ENCODE measurements at regions not wholly inside any gene's neighbourhood (a gene's known extent, or its start where the extent isn't known, plus 50 kb on each side); places are given as distances from the start of the nearest gene placed in this dataset.
A peak's percentile ranks its signal among the peaks of the same experiment; 100 is the strongest.

DNA sequence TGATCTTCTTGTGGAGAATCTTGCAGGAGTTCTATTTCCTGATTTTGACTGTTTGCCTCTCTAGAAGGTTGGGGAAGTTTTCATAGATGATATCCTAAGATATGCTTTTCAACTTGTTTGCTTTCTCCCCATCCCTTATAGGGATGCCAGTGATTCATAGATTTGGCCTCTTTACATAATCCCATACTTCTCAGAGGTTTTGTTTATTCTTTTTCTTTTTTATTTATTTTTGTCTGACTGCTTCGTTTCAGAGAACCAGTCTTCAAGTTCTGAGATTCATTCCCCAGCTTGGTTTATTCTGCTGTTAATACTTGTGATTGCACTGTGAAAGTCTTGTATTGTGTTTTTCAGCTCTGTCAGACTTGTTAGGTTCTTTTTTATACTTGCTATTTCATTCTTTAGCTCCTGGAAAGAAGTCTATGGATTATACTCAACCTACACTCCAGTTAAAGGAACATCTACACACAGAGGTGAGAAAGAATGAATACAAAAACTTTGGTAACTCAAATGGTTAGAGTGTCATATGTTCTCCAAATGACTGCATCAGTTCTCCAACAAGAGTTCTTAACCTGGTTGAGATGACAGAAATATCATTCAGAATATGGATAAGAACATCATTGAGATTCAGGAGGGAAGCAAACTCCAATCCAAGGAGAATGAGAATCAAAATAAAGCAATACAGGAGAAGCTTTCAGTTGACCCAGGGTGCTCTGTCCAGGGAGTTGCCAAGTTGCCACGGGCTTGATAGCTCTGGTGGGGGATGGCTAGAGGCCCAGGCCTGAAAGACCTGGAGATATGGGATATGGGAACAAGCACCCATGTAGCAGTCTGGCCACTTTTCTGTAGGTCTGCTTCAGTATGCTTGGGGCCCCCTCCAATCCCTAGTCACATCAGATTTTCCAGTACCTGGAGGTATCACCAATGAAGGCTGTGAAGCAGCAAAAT lies 150.3 kb downstream of the AHR start:
- TF ChIP-seq CTCF (IDR thresholded peaks at IDR 0.05; ENCODE audit: extremely low read depth, low read depth, low read length) = no peak
- H3K79me2 ChIP-seq (ENCODE audit: insufficient read depth, low read length) = no peaks in the 10 kb centered on the region
- H3K36me3 ChIP-seq (ENCODE audit: insufficient read depth, low read length) = no peaks in the 10 kb centered on the region
- H3K4me2 ChIP-seq (ENCODE audit: insufficient read depth, low read length) = no peak overlapping the region
- H4K20me1 ChIP-seq (ENCODE audit: insufficient read depth, low read length) = no peaks in the 10 kb centered on the region
- no peaks in the 10 kb centered on the region for H3K27me3 ChIP-seq (ENCODE audit: insufficient read depth, low read length)
- H3K4me1 ChIP-seq (ENCODE audit: insufficient read depth, low read length) = peaks cover 6% of the 10 kb centered on the region
- no peak overlapping the region for H3K27ac ChIP-seq (ENCODE audit: low read depth, low read length)
- H3K9me3 ChIP-seq (ENCODE audit: low read depth, low read length) = no peaks in the 10 kb centered on the region
- no peak overlapping the region for H3K4me3 ChIP-seq (ENCODE audit: insufficient read depth, low read length)
- no peak overlapping the region for H2AFZ ChIP-seq (ENCODE audit: low read length)
- no peak for DNase-seq (ENCODE audit: insufficient read length, low spot score, missing footprints)

DNA sequence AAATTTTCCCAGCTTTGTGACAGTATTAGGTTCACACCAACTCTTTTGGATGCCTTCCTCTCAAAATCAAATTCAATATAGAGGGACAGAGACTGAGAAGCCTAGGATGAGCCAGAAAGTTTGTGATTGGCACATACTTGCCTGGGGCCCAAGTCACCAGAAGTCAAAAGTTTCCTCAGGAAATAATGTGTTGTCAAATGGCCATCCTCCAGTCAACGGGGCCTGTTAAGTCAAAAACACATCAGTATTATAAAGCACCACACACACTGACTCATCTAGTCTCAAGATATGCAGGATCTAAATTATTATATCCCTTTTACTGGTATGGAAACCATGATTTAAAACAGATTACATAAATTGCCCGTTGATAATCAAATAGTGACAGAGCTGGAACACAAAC lies 158.1 kb downstream of the AHR start:
- H3K9me3 ChIP-seq (ENCODE audit: low read depth, low read length) = no peaks in the 10 kb centered on the region
- H2AFZ ChIP-seq (ENCODE audit: low read length) = peak overlapping the region; percentile 36
- H3K4me1 ChIP-seq (ENCODE audit: insufficient read depth, low read length) = no peaks in the 10 kb centered on the region
- H3K27me3 ChIP-seq (ENCODE audit: insufficient read depth, low read length) = no peaks in the 10 kb centered on the region
- no peaks in the 10 kb centered on the region for H4K20me1 ChIP-seq (ENCODE audit: insufficient read depth, low read length)
- no peak for TF ChIP-seq CTCF (IDR thresholded peaks at IDR 0.05; ENCODE audit: extremely low read depth, low read depth, low read length)
- no peaks in the 10 kb centered on the region for H3K79me2 ChIP-seq (ENCODE audit: insufficient read depth, low read length)
- no peak overlapping the region for H3K27ac ChIP-seq (ENCODE audit: low read depth, low read length)
- no peak overlapping the region for H3K4me3 ChIP-seq (ENCODE audit: insufficient read depth, low read length)
- no peak for DNase-seq (ENCODE audit: insufficient read length, low spot score, missing footprints)
- H3K4me2 ChIP-seq (ENCODE audit: insufficient read depth, low read length) = no peak overlapping the region
- no peaks in the 10 kb centered on the region for H3K36me3 ChIP-seq (ENCODE audit: insufficient read depth, low read length)

- TF ChIP-seq CTCF (IDR thresholded peaks at IDR 0.05; ENCODE audit: extremely low read depth, low read depth, low read length) = no peak
- H3K27ac ChIP-seq (ENCODE audit: low read depth, low read length) = no peak overlapping the region
- no peaks in the 10 kb centered on the region for H4K20me1 ChIP-seq (ENCODE audit: insufficient read depth, low read length)
- H3K36me3 ChIP-seq (ENCODE audit: insufficient read depth, low read length) = no peaks in the 10 kb centered on the region
- H2AFZ ChIP-seq (ENCODE audit: low read length) = no peak overlapping the region
- no peak for DNase-seq (ENCODE audit: insufficient read length, low spot score, missing footprints)
- no peaks in the 10 kb centered on the region for H3K9me3 ChIP-seq (ENCODE audit: low read depth, low read length)
- H3K79me2 ChIP-seq (ENCODE audit: insufficient read depth, low read length) = no peaks in the 10 kb centered on the region
- H3K4me1 ChIP-seq (ENCODE audit: insufficient read depth, low read length) = no peaks in the 10 kb centered on the region
- H3K4me2 ChIP-seq (ENCODE audit: insufficient read depth, low read length) = no peak overlapping the region
- no peak overlapping the region for H3K4me3 ChIP-seq (ENCODE audit: insufficient read depth, low read length)
- no peaks in the 10 kb centered on the region for H3K27me3 ChIP-seq (ENCODE audit: insufficient read depth, low read length)
Measured at GRCh38 chr7:17460001-17460400, 161.5 kb downstream of the AHR start.

DNA sequence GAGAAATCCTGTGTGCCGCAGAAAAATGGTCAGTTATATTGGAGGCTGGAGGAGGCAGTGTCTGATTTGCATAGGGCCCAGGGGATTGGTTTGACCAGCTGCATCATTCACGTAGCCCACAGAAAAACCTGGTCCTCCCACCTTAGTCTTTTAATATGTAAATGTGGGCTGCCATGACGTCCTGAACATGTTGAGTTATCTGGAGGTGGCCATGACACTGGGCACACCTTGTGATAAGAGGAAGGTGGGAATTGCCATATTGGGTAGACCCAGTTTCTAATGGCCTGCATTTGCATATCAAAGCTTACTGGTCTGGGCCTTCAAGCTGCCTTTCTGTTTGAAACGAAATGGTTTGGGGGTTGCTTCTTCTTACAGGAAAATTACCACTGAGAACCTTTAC lies 162.2 kb downstream of the AHR start:
- Histone ChIP-seq H3K4me3 (ENCODE audit: insufficient read depth, low read length) (no peak overlapping the region), H3K27ac (ENCODE audit: low read depth, low read length) (no peak overlapping the region), H3K36me3 (ENCODE audit: insufficient read depth, low read length) (no peaks in the 10 kb centered on the region), H3K9me3 (ENCODE audit: low read depth, low read length) (no peaks in the 10 kb centered on the region), H3K4me1 (ENCODE audit: insufficient read depth, low read length) (no peaks in the 10 kb centered on the region), H3K4me2 (ENCODE audit: insufficient read depth, low read length) (no peak overlapping the region), H3K79me2 (ENCODE audit: insufficient read depth, low read length) (no peaks in the 10 kb centered on the region), H4K20me1 (ENCODE audit: insufficient read depth, low read length) (no peaks in the 10 kb centered on the region), H2AFZ (ENCODE audit: low read length) (no peak overlapping the region), H3K27me3 (ENCODE audit: insufficient read depth, low read length) (no peaks in the 10 kb centered on the region)
- no peak for DNase-seq (ENCODE audit: insufficient read length, low spot score, missing footprints)
- TF ChIP-seq CTCF (IDR thresholded peaks at IDR 0.05; ENCODE audit: extremely low read depth, low read depth, low read length) = no peak
